ENCODE measurements at regions not wholly inside any gene's neighbourhood (a gene's known extent, or its start where the extent isn't known, plus 50 kb on each side); places are given as distances from the start of the nearest gene placed in this dataset.

DNA sequence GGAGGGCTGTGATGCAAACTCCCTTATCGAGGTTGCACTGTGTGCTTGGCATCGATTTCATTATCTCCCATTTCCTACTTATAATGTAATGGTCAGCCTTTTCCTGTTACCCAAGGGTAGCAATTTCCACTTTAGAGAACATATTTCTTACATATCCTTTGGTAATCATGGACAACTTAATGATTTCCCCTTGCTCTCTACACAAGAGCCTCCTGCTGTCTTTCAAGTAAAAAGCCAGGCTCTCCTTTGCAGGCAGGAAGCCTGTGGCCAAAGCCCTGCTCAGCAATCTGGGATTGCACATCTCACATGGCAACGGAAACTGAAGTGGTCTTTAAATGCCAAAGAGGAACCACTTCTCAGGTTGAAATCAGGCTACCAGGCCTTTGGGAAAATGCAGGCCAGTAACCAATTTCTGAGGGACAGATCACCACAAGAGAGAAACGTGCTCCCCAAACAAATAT lies 86.7 kb upstream of the IKZF1 start:
- Histone ChIP-seq H3K27me3 (ENCODE audit: control insufficient read depth, insufficient read depth, low read length) (peaks cover 11% of the 10 kb centered on the region; the same call in 1 of the 2 replicates), H3K36me3 (ENCODE audit: control insufficient read depth, insufficient read depth, low read length) (no peaks in the 10 kb centered on the region), H3K9me3 (ENCODE audit: control insufficient read depth, insufficient read depth, low read depth, low read length) (no peaks in the 10 kb centered on the region), H3K4me1 (ENCODE audit: control insufficient read depth, insufficient read depth, low read length) (no peaks in the 10 kb centered on the region), H3K27ac (ENCODE audit: low read length) (no peak overlapping the region), H3K4me3 (ENCODE audit: low read depth in 2 of 2, low read length in 2 of 2) (no peak overlapping the region)
- ChIA-PET POLR2A (no interaction called here), CTCF (no interaction called here)
- no TSS peak for BruUV-seq (replicated peaks)
- ATAC-seq (no peak), DNase-seq (ENCODE audit: low read depth, low spot score) (no peak)
- intact Hi-C loops (cut with micrococcal nuclease; ENCODE audit: unreplicated experiment) (no loop called here), in situ Hi-C loops (cut with HindIII; ENCODE audit: low pct_unique_long_range_greater_than_20kb, low sequenced_read_pairs) (no loop called here)
- TF ChIP-seq POLR2AphosphoS5 (IDR thresholded peaks at IDR 0.05; ENCODE audit: low read depth, low read length): no peak
- TF ChIP-seq, protein P1, sequence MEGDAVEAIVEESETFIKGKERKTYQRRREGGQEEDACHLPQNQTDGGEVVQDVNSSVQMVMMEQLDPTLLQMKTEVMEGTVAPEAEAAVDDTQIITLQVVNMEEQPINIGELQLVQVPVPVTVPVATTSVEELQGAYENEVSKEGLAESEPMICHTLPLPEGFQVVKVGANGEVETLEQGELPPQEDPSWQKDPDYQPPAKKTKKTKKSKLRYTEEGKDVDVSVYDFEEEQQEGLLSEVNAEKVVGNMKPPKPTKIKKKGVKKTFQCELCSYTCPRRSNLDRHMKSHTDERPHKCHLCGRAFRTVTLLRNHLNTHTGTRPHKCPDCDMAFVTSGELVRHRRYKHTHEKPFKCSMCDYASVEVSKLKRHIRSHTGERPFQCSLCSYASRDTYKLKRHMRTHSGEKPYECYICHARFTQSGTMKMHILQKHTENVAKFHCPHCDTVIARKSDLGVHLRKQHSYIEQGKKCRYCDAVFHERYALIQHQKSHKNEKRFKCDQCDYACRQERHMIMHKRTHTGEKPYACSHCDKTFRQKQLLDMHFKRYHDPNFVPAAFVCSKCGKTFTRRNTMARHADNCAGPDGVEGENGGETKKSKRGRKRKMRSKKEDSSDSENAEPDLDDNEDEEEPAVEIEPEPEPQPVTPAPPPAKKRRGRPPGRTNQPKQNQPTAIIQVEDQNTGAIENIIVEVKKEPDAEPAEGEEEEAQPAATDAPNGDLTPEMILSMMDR (IDR thresholded peaks at IDR 0.05): no peak
- TF ChIP-seq, protein P2, sequence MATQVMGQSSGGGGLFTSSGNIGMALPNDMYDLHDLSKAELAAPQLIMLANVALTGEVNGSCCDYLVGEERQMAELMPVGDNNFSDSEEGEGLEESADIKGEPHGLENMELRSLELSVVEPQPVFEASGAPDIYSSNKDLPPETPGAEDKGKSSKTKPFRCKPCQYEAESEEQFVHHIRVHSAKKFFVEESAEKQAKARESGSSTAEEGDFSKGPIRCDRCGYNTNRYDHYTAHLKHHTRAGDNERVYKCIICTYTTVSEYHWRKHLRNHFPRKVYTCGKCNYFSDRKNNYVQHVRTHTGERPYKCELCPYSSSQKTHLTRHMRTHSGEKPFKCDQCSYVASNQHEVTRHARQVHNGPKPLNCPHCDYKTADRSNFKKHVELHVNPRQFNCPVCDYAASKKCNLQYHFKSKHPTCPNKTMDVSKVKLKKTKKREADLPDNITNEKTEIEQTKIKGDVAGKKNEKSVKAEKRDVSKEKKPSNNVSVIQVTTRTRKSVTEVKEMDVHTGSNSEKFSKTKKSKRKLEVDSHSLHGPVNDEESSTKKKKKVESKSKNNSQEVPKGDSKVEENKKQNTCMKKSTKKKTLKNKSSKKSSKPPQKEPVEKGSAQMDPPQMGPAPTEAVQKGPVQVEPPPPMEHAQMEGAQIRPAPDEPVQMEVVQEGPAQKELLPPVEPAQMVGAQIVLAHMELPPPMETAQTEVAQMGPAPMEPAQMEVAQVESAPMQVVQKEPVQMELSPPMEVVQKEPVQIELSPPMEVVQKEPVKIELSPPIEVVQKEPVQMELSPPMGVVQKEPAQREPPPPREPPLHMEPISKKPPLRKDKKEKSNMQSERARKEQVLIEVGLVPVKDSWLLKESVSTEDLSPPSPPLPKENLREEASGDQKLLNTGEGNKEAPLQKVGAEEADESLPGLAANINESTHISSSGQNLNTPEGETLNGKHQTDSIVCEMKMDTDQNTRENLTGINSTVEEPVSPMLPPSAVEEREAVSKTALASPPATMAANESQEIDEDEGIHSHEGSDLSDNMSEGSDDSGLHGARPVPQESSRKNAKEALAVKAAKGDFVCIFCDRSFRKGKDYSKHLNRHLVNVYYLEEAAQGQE (IDR thresholded peaks at IDR 0.05; ENCODE audit: insufficient read depth in 1 of 2, low read depth in 2 of 2, low read length in 1 of 2): no peak
- no peak for TF ChIP-seq SIN3A (IDR thresholded peaks at IDR 0.05; ENCODE audit: borderline replicate concordance, insufficient read depth, low read depth, low read length)
- no peak for TF ChIP-seq TCF7L2 (IDR thresholded peaks at IDR 0.05; ENCODE audit: low read depth, low read length)

DNA sequence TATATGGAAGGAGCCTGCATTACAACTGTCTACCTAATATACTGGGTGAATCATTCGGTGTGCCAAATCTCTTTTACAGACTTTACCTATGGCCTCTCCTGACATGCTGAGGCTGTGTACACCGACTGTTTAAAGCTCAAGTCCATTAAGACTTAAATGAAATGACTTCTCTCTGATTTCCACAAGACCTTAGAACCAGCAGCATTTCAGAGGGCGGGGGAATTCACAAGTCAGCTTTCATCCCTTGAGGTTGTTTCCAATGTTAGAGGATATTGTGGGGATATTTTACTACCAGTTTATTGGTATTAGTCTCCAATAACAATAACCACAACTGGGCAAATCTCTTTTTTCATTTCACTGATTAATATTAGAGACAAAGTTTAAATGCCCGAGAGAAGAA lies 87.1 kb upstream of the IKZF1 start:
- no TSS peak for BruUV-seq (replicated peaks)
- POLR2A ChIA-PET: no interaction called here
- Histone ChIP-seq H3K4me3 (ENCODE audit: low read depth in 2 of 2, low read length in 2 of 2) (no peak overlapping the region), H3K27me3 (ENCODE audit: control insufficient read depth, insufficient read depth, low read length) (peaks cover 11% of the 10 kb centered on the region; the same call in 1 of the 2 replicates), H3K36me3 (ENCODE audit: control insufficient read depth, insufficient read depth, low read length) (no peaks in the 10 kb centered on the region), H3K27ac (ENCODE audit: low read length) (no peak overlapping the region), H3K9me3 (ENCODE audit: control insufficient read depth, insufficient read depth, low read depth, low read length) (no peaks in the 10 kb centered on the region), H3K4me1 (ENCODE audit: control insufficient read depth, insufficient read depth, low read length) (no peaks in the 10 kb centered on the region)
- intact Hi-C loops (cut with micrococcal nuclease; ENCODE audit: unreplicated experiment) (no loop called here), in situ Hi-C loops (cut with HindIII; ENCODE audit: low pct_unique_long_range_greater_than_20kb, low sequenced_read_pairs) (no loop called here)
- TF ChIP-seq, protein P2 (IDR thresholded peaks at IDR 0.05; ENCODE audit: insufficient read depth in 1 of 2, low read depth in 2 of 2, low read length in 1 of 2): no peak
- TF ChIP-seq SIN3A (IDR thresholded peaks at IDR 0.05; ENCODE audit: borderline replicate concordance, insufficient read depth, low read depth, low read length) (no peak), TCF7L2 (IDR thresholded peaks at IDR 0.05; ENCODE audit: low read depth, low read length) (no peak), POLR2AphosphoS5 (IDR thresholded peaks at IDR 0.05; ENCODE audit: low read depth, low read length) (no peak)
- TF ChIP-seq, protein P1 (IDR thresholded peaks at IDR 0.05): no peak
- CTCF ChIA-PET: no interaction called here
- no peak for ATAC-seq
- no peak for DNase-seq (ENCODE audit: low read depth, low spot score)
